GM12892 (cell line): ENCODE measurements at regions not wholly inside any gene's neighbourhood (a gene's known extent, or its start where the extent isn't known, plus 50 kb on each side); places are given as distances from the start of the nearest gene placed in this dataset.

Source experiments
- POLR2A ChIP-seq: IDR thresholded peaks from 2 replicates; pipeline ENCODE4 v1.6.1; 2011; ENCODE audit warnings: low read depth, low read length, control low read depth
- TAF1 ChIP-seq: IDR thresholded peaks from 2 replicates; pipeline ENCODE4 v1.6.1; 2011; ENCODE audit warnings: low read depth, mild to moderate bottlenecking, control low read depth, low read length, borderline replicate concordance

- TF ChIP-seq POLR2A, result no peak
- TF ChIP-seq TAF1, result no peak
Observed at GRCh38 chr1:219325368-219325742, 151.7 kb downstream of the LYPLAL1 start.
